HG03025 (cell line): ENCODE measurements at regions not wholly inside any gene's neighbourhood (a gene's known extent, or its start where the extent isn't known, plus 50 kb on each side); places are given as distances from the start of the nearest gene placed in this dataset.

Experiments used
- ATAC-seq: cut with Tn5 transposase; IDR thresholded peaks from one replicate; pipeline ENCODE4 v1.9.1; 2021; ENCODE audit warnings: mild to moderate bottlenecking, moderate library complexity; ENCODE audit not compliant: unreplicated experiment, low FRiP score

DNA sequence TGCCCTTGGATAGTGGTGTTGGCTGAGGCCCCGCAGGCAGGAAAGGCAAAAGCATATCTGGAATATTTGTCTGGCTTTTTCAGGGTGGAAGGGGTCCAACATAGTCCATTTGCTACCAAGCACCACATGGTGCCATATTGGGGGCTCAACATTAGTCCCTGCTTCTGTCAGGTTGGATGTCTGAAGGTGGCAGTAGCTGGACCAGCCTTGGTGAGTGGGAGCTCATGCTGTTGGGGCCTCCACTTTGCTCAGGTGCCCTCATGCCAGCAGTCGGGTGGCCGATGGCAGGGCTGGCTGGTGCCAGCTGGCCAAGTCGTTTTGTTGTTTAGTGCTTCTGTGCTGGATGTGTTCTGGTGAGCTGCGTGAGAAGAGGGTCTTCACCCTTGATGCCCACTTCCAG, 135.3 kb downstream of the PAPOLA start:
- no peak for ATAC-seq

DNA sequence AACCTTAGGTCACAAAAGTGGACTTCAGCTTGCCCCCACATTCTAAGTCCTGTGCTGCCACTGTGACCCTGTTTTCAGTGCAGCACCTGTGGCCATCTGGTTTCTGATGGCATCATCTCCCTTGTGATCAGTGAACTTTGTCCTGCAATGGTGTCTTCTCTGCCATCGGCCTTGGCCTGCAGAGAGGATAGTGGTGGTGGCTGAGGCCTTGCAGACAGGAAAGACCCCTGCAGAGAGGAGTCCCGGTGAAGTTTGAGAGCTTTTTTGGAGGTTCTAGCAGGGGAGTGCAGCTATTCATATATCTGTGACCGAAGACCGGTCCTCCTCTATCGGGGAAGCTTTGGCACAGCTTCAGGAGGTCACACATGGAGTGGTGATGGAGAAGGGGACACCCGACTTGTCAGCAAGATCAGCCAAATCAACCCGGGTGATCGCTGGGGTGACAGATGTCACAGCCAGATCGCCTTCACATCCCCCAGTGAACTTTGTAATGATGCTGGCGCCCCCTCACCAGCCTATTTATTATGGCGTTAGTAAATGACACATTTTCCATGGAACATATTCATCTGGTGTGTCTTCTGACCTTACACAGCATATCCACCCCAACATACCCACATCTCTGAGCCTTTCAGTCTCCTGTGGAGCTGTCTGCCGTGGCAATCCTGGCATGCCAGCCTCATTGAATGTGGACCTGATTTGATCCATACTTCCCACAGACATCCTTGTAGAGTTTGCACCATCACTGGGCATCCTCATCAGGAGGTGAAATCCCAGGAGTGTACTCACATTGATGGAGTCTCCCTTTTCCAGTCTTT, 136.1 kb downstream of the PAPOLA start:
- ATAC-seq: no peak

DNA sequence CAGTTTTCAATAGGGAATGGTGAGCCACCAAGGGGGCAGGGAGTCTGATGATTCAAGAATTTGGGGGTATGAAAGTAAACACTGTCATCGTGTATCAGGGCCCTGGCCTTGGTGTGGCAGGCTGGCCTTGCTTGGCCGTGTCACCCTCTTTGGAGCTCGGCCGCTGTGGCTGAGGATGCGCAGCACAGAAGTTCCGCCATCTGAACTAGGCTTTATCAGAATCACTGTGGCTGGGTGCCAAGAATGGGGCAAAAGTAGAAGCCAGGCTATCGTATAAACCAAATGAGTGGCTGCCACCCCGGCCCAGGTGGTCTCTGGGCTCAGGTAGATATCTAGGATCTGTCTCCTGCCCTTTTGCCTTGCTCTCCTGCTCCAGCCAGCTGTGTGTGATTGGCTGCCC, 137.4 kb downstream of the PAPOLA start:
- no peak for ATAC-seq

GRCh38 chr14:96648506-96649326, 146.5 kb downstream of the PAPOLA start:
- ATAC-seq: no peak

DNA sequence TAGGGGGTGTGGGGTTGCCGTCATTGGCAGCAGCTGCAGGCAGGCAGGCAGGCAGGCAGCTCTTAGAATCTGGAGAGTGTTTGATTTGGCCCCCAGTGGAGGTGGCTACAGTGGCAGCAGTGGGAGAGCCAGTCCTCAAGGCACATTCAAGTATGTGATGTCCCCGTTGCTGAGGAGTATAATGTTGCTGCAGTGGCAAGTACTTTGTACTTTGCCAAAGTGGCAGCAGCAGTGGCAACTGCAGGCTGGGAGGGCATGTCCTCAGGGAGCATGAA, 147.1 kb downstream of the PAPOLA start:
- no peak for ATAC-seq

GRCh38 chr14:96653597-96653996, 143.6 kb upstream of the VRK1 start:
- no peak for ATAC-seq

DNA sequence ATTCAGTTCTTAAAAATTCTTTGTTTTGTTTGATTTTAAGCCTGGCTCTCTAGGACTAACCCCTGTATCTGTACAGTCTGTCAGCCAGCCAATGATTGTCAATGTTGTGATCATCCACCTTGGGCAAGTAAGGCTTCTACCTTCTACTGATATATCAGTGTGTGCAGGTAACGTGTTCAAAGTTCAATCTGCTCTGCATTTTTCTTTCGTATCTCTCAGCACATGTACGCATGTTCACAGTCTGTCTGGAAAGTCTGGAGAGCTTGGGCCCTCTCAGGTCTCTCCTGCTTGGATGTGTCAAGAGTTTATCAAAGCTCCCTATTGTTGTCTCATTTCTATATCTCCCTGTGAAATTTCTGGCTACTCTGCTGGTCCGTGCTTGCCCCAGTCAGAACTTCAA, 138.6 kb upstream of the VRK1 start:
- no peak for ATAC-seq

DNA sequence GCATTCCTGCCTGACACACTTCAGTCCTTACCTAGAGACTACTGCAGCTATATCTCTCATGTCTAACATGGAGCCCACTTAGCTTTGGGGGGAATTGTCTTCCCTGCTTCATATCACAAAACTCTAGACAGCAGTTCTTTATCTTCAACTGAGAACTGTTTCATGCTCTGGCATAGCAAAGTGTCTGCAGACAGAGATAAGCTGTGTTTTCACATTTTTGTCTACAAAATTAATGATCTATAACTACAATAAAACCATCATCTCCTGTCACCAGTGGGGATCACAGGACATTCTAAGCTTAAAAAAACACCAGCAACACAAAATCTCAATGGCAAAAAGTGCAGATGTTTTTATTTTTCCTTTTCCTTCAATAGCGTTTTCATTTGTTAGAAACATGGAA, 137.1 kb upstream of the VRK1 start:
- ATAC-seq: no peak

GRCh38 chr14:96660667-96661066, 136.5 kb upstream of the VRK1 start:
- no peak for ATAC-seq

DNA sequence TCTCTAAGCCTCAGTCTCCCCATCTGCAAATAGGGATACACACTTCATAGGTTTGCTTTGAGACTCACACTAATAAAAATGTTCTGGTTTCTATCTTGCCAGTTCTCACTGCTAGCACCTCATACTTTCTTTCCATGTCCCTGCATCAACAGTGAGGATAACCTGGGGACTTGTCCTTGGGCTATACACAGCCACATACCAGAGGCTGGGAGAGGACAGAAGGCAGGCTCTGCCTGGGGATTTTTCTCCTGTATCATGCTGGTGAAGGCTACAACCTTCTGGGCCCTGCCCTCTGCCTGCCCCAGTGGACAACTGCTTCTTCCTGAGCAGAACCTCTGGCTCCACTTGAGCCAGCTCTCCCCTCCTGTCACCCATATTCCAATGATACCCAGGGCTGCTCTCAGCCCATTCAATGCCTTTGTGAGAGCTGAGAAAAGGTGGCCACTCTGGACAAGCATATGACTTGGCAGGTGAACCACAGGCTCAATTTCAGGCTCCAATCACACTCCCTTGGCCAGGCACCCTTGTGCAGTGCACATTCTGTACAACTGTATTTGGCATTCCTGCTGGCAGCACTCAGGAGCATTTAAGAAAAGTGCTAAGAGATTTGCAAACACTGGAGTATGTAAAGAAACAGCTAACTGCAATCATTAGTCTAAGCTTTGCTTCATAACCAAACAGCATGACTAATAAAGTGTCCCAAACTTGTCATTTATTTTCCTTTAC, 135.8 kb upstream of the VRK1 start:
- no peak for ATAC-seq

DNA sequence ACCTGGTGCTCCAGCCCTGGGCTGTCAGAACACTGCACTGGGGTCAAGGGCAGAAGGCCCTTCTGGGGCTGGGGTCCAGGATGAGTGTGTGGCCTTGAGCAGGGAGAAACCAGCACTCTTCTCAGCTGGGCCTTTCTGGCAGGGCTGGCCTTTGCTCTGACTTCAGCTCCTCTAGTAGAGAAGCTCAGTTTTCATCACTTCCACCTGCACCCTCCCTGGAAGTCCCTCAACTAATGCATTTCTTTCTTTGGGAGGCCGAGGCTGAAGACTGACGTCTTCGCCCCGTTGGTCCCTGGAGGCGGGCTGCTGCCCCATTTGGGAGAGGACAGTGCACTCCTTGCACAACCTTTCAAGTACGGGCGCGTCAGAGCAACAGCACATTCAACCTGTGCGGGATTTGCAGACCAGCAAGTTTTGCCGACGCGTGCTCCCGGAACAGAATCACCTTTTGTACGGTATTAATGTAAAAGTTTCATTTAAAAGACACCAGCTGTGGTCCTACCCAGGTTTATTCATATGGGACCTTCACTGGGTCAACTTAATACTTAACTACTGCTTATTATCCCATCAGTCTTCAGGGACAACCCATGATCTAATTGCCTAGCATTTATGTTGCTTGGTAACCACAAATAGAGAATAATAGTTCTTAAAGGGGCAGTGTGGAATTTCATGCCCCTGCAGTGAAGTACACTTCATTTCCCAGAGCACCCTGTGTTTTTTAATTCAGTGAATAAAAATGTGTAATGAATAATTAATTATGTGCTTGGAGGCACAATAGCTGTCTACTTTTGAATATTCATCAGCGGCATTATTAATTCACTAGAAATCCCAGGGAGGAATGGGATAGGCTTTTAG, 134.8 kb upstream of the VRK1 start:
- no peak for ATAC-seq

- ATAC-seq: no peak
These were observed 134.1 kb upstream of the VRK1 start for GRCh38 chr14:96663076-96663475.

DNA sequence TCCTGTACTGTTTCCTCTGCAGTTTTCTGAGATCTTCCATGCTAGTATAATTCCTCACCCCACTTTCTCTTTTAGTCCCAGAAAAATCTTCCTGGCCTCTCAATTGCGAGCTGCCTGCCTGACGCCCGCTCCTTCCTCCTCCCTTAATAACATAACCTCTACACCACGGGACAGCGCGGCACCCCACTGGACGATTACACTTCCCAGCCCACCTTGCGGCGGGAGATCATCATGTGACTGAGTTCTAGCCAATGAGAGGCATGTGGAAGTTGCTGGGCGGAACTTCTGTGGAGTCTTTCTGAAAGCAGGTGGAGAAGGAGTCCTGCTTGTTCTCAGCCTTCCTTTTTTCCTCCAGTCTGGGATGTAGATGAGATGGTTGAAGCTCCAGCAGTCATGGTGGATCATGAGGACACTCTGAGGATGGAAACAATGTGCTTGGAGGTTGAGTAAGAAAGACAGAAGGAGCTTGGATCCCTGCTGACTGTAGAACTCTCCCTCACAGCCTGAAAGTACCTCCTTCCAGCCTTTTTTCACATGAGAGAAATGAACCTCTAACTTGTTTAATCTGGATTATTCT, 133.6 kb upstream of the VRK1 start:
- ATAC-seq: no peak

DNA sequence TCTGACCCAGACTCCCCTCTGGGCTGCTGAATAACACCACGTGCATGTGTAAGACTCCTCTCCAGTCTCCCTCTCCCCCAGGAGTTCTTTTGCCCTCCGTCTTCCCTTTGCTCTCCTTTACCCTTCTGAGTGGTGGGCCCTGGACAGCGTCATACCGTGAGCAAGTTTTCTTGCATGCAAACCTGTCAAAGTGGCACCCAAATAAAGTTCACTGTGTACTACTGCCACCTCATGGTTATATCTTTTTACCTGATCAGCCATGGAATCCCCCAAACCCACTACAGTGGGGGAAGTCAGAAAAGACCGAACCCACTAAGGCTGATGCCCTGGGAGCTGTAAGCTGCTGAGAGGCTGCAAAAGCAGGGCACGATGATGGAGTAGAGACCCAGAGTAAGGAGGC, 131.1 kb upstream of the VRK1 start:
- no peak for ATAC-seq

GRCh38 chr14:96670391-96670790, 126.8 kb upstream of the VRK1 start:
- ATAC-seq: no peak

GRCh38 chr14:96671218-96671617, 126.0 kb upstream of the VRK1 start:
- no peak for ATAC-seq

DNA sequence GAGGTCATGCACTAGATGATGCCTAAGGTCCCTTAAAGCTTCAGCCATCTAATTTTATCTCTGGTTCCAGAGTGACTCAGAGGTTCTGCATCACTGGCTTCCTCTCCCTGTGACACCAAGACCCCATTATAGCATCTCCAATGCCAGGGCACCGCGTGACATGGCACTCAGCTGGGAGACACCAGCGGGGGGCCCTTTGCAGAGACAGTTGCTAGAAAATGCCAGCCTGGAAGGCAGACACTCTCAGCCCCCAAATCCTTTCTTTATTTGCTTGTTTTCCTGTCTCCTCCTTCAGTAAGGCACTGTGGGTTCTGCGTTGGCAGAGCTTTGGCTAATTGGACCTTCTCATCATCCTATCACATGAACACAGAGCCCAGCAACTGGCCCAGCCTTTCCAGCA, 123.5 kb upstream of the VRK1 start:
- ATAC-seq: no peak

DNA sequence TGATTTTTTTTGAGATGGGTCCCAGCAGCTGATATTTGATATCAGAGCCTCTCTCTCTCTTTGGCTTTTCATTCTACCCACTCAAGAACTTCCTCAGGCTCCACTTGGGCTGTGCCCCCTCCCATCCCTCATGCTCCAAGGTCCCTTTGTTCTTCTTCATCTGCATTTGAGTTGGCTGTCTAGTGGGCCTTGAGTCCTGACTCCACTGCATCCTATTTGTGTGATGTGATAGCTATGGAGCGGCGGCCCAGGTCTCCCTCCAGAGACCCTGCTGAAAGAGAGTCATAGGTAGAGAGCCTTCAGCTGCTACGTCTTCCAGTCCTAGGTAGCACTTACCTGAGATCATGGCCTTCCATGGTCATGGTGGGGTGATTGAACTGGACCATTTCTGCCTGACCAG, 123.1 kb upstream of the VRK1 start:
- no peak for ATAC-seq

DNA sequence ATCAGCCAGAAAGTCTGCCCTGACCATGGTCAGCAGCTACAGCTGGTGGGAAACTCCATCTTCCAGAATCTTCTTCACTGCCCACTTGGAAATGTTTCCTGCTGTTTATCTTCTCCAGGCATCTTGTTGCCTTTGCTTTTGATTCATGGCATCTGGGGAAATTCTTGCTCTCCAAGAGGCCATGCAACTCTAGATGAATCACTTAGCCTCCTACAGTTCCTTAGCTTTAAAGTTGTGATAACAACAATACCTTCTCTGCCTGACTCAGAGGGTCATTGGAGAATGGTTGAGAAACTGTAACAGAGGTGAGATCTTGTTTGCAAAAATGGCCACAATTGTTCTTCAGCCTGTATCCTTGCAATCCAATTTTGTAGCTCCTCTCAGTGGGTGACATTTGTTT, 121.0 kb upstream of the VRK1 start:
- no peak for ATAC-seq

- no peak for ATAC-seq
These were observed 115.4 kb upstream of the VRK1 start for GRCh38 chr14:96681829-96682228.
